Stimulated activated effector memory CD8-positive, alpha-beta T cell treated with anti-CD3 and anti-CD28 coated beads, Interleukin-12 subunit alpha, Interleukin-12 subunit beta, amount 100 ng/mL, for 72 hours (primary cell): ENCODE measurements at regions not wholly inside any gene's neighbourhood (a gene's known extent, or its start where the extent isn't known, plus 50 kb on each side); places are given as distances from the start of the nearest gene placed in this dataset.
"Not testable (repeated sequence)": the region's sequence is repeated elsewhere in the genome, so short reads cannot be mapped to it uniquely, and the experiment has no call there.

Experiments
- ATAC-seq: fragments of 150-1000 bp; cut with Tn5 transposase; 2 replicates; pipeline ENCODE4 v1.10.0; 2021
- DNase-seq, 2 donors: peaks; one replicate each; pipeline ENCODE4 v3.0.0; 2021 to 2022; ENCODE audit warnings: low spot score in 2 of 2
- H3K27ac Mint-ChIP-seq: one replicate; pipeline ENCODE4 v1.8.0; 2022; ENCODE audit warnings: mild to moderate bottlenecking, mixed read lengths
- H3K36me3 Mint-ChIP-seq: one replicate; pipeline ENCODE4 v1.8.0; 2022; ENCODE audit warnings: mild to moderate bottlenecking, mixed read lengths
- H3K4me1 Mint-ChIP-seq: one replicate; pipeline ENCODE4 v1.8.0; 2022; ENCODE audit warnings: mixed read lengths
- H3K4me3 Mint-ChIP-seq: one replicate; pipeline ENCODE4 v1.8.0; 2022; ENCODE audit warnings: mild to moderate bottlenecking, mixed read lengths
- H3K9me3 Mint-ChIP-seq: one replicate; pipeline ENCODE4 v1.8.0; 2022; ENCODE audit warnings: mixed read lengths

- Mint-ChIP-seq H3K4me3 (no peak overlapping the region), H3K9me3 (no peaks in the 10 kb centered on the region), H3K27ac (no peak overlapping the region), H3K36me3 (no peaks in the 10 kb centered on the region), H3K4me1 (no peaks in the 10 kb centered on the region)
- DNase-seq (no peak), ATAC-seq (no peak)
Observed at GRCh38 chr1:115458426-115459114, 120.5 kb upstream of the NGF start.

GRCh38 chr1:115457289-115457688, 119.2 kb upstream of the NGF start:
- Mint-ChIP-seq H3K36me3 (no peaks in the 10 kb centered on the region), H3K9me3 (no peaks in the 10 kb centered on the region), H3K4me3 (no peak overlapping the region), H3K27ac (no peak overlapping the region), H3K4me1 (no peaks in the 10 kb centered on the region)
- ATAC-seq (no peak), DNase-seq (no peak)

GRCh38 chr1:115456441-115456961, 118.5 kb upstream of the NGF start:
- H3K4me3 Mint-ChIP-seq: no peak overlapping the region
- ATAC-seq (no peak), DNase-seq (no peak)
- no peak overlapping the region for H3K27ac Mint-ChIP-seq
- H3K4me1 Mint-ChIP-seq: no peaks in the 10 kb centered on the region
- H3K9me3 Mint-ChIP-seq: no peaks in the 10 kb centered on the region
- H3K36me3 Mint-ChIP-seq: no peaks in the 10 kb centered on the region

DNA sequence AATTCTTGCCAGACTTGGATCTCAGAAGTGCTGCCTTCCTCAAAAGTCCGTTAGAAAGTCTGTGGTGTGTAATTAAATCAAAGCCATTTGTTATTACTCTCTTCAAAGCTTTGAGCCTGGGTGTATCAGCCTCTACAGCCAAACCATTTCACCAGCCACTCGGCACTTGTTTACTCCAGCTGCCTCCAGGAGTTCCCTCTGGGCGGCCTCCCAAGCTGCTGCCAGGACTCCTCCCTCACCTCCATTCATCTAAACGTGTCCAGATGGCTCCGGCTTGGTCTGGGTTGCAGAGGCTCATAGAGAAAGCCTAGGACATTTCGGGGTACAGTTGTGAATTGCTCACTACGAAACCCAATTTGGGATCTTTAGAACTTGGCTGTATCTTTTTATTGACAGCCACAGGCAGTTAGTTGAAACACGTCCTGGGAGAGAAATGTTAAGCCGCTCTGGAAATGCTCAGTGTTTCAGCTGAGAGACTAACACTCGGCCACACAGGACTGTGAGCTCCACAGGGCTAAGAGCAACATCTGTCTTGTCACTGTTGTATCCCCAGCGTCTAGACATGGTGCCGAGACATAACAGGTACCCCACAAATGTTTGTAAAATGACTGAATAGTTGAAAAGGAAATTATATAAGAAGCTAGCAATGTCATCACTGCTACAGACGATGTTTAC, 116.9 kb upstream of the NGF start:
- no peaks in the 10 kb centered on the region for H3K4me1 Mint-ChIP-seq
- no peak overlapping the region for H3K27ac Mint-ChIP-seq
- H3K36me3 Mint-ChIP-seq: no peaks in the 10 kb centered on the region
- DNase-seq (no peak), ATAC-seq (no peak)
- H3K9me3 Mint-ChIP-seq: no peaks in the 10 kb centered on the region
- H3K4me3 Mint-ChIP-seq: no peak overlapping the region

- no peaks in the 10 kb centered on the region for H3K9me3 Mint-ChIP-seq
- no peak for ATAC-seq
- H3K4me3 Mint-ChIP-seq: no peak overlapping the region
- no peaks in the 10 kb centered on the region for H3K36me3 Mint-ChIP-seq
- no peaks in the 10 kb centered on the region for H3K4me1 Mint-ChIP-seq
- no peak overlapping the region for H3K27ac Mint-ChIP-seq
- DNase-seq: no peak
Observed at GRCh38 chr1:115453666-115454065, 115.6 kb upstream of the NGF start.

DNA sequence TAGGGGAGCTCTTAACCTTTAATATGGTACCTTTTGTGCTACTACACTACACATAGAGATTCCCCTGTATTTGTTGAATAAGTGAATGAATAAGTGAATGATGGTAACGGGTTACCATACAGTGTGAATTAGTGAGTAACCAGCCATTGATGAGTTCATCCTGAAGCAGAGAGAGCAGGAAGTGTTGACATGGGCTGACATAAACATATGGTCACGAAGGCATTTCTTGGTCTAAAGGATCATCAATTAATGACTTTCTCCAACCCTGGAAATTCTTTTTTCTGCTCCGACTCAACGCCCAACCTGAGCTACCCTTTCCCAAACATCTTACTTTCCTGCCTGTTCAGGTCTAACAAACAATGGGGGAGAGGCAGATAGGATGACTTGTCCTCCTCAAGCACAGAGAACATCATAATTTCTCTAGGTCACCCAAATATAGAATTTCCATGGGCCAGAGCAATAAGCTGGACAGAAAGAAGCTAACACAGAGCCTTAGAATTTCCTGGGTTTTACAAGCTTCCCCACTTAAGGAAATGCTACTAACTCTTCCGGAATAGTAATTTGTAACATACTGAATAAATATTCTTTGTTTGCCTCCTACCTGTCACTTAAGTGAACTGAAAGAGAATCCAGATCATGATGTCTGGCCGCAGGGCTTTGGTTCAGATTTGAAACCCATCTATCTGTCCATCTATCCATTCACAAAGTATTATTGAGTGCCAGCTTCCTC, 114.7 kb upstream of the NGF start:
- Mint-ChIP-seq H3K4me1 (no peaks in the 10 kb centered on the region), H3K36me3 (no peaks in the 10 kb centered on the region), H3K27ac (no peak overlapping the region), H3K9me3 (no peaks in the 10 kb centered on the region), H3K4me3 (no peak overlapping the region)
- DNase-seq (no peak), ATAC-seq (no peak)

GRCh38 chr1:115450501-115451040, 112.5 kb upstream of the NGF start:
- no peak for DNase-seq
- ATAC-seq: no peak
- Mint-ChIP-seq H3K9me3 (no peaks in the 10 kb centered on the region), H3K36me3 (no peaks in the 10 kb centered on the region), H3K4me3 (no peak overlapping the region), H3K27ac (no peak overlapping the region), H3K4me1 (no peaks in the 10 kb centered on the region)

- Mint-ChIP-seq H3K4me3 (no peak overlapping the region), H3K36me3 (no peaks in the 10 kb centered on the region), H3K27ac (no peak overlapping the region), H3K9me3 (no peaks in the 10 kb centered on the region), H3K4me1 (no peaks in the 10 kb centered on the region)
- no peak for DNase-seq
- no peak for ATAC-seq
Observed at GRCh38 chr1:115448282-115449044, 110.4 kb upstream of the NGF start.

GRCh38 chr1:115447672-115448071, 109.6 kb upstream of the NGF start:
- no peaks in the 10 kb centered on the region for H3K36me3 Mint-ChIP-seq
- no peaks in the 10 kb centered on the region for H3K9me3 Mint-ChIP-seq
- H3K27ac Mint-ChIP-seq: no peak overlapping the region
- DNase-seq (no peak), ATAC-seq (no peak)
- H3K4me1 Mint-ChIP-seq: no peaks in the 10 kb centered on the region
- H3K4me3 Mint-ChIP-seq: no peak overlapping the region

- ATAC-seq (no peak), DNase-seq (no peak)
- H3K4me3 Mint-ChIP-seq: no peak overlapping the region
- no peak overlapping the region for H3K27ac Mint-ChIP-seq
- H3K9me3 Mint-ChIP-seq: peaks cover under 1% of the 10 kb centered on the region
- no peaks in the 10 kb centered on the region for H3K36me3 Mint-ChIP-seq
- H3K4me1 Mint-ChIP-seq: no peaks in the 10 kb centered on the region
Observed at GRCh38 chr1:115445090-115445489, 107.0 kb upstream of the NGF start.

- Mint-ChIP-seq H3K27ac (no peak overlapping the region), H3K36me3 (no peaks in the 10 kb centered on the region), H3K4me3 (no peak overlapping the region), H3K9me3 (peaks cover 3% of the 10 kb centered on the region), H3K4me1 (no peaks in the 10 kb centered on the region)
- DNase-seq (no peak), ATAC-seq (no peak)
Observed at GRCh38 chr1:115440733-115441132, 102.7 kb upstream of the NGF start.

DNA sequence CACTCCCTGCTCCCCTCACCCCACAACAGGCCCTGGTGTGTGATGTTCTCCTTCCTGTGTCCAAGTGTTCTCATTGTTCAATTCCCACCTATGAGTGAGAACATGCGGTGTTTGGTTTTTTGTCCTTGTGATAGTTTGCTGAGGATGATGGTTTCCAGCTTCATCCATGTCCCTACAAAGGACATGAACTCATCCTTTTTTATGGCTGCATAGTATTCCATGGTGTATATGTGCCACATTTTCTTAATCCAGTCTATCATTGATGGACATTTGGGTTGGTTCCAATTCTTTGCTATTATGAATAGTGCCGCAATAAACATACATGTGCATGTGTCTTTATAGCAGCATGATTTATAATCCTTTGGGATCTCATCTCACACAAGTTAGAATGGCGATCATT, 101.5 kb upstream of the NGF start:
- H3K36me3 Mint-ChIP-seq, DNase-seq, H3K4me1 Mint-ChIP-seq, H3K27ac Mint-ChIP-seq, H3K4me3 Mint-ChIP-seq, H3K9me3 Mint-ChIP-seq, ATAC-seq: not testable (repeated sequence)

GRCh38 chr1:115437196-115437595, 99.1 kb upstream of the NGF start:
- no peak overlapping the region for H3K4me3 Mint-ChIP-seq
- no peak for ATAC-seq

DNA sequence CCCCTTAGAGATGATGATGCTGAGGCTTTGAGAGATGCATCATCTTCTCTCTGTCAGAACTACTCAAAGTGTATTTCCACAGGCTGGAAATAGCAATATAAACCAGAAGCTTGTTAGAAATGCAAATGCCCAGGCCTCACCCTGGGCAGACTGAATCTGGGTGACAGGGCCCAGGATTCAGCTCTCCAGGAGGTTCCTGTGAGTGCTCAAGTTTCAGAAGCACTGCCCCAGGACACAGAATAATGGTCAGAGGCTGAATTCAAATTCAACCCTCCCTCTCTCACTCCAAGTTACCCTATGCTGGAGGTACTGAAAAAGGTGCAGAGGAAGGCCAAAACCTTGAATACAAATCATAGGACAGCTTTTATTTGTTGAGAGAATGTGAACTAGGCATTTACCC, 98.5 kb upstream of the NGF start:
- H3K4me3 Mint-ChIP-seq: no peak overlapping the region
- ATAC-seq (no peak), DNase-seq (no peak)
- no peaks in the 10 kb centered on the region for H3K4me1 Mint-ChIP-seq
- H3K27ac Mint-ChIP-seq: no peak overlapping the region
- no peaks in the 10 kb centered on the region for H3K36me3 Mint-ChIP-seq
- peaks cover 3% of the 10 kb centered on the region for H3K9me3 Mint-ChIP-seq

More at GRCh38 chr1:115437196-115437595, 99.1 kb upstream of the NGF start:
- Mint-ChIP-seq H3K36me3 (no peaks in the 10 kb centered on the region), H3K9me3 (peaks cover 3% of the 10 kb centered on the region), H3K4me1 (no peaks in the 10 kb centered on the region), H3K27ac (no peak overlapping the region)
- no peak for DNase-seq

- H3K4me3 Mint-ChIP-seq: no peak overlapping the region
- DNase-seq (no peak), ATAC-seq (no peak)
- no peaks in the 10 kb centered on the region for H3K9me3 Mint-ChIP-seq
- no peak overlapping the region for H3K27ac Mint-ChIP-seq
- no peaks in the 10 kb centered on the region for H3K4me1 Mint-ChIP-seq
- no peaks in the 10 kb centered on the region for H3K36me3 Mint-ChIP-seq
Observed at GRCh38 chr1:115433483-115433882, 95.4 kb upstream of the NGF start.
